ENCODE measurements at regions not wholly inside any gene's neighbourhood (a gene's known extent, or its start where the extent isn't known, plus 50 kb on each side); places are given as distances from the start of the nearest gene placed in this dataset.

- TF ChIP-seq CTCF (conservative IDR thresholded peaks at IDR 0.05; ENCODE audit: low read depth, low read length) = no peak
- TF ChIP-seq EZH2 (IDR thresholded peaks at IDR 0.05; ENCODE audit: borderline replicate concordance, low read depth, low read length, poor library complexity, severe bottlenecking) = no peak
Observed at GRCh38 chr3:115502128-115502527, 121.2 kb upstream of the GAP43 start.

Data from A673 (cell line).